Putamen (tissue), 1 donor: ENCODE measurements at regions not wholly inside any gene's neighbourhood (a gene's known extent, or its start where the extent isn't known, plus 50 kb on each side); places are given as distances from the start of the nearest gene placed in this dataset.

Experiments
- DNase-seq: peaks from one replicate; pipeline ENCODE4 v3.0.0-alpha.2; 2016; ENCODE audit warnings: low spot score

DNA sequence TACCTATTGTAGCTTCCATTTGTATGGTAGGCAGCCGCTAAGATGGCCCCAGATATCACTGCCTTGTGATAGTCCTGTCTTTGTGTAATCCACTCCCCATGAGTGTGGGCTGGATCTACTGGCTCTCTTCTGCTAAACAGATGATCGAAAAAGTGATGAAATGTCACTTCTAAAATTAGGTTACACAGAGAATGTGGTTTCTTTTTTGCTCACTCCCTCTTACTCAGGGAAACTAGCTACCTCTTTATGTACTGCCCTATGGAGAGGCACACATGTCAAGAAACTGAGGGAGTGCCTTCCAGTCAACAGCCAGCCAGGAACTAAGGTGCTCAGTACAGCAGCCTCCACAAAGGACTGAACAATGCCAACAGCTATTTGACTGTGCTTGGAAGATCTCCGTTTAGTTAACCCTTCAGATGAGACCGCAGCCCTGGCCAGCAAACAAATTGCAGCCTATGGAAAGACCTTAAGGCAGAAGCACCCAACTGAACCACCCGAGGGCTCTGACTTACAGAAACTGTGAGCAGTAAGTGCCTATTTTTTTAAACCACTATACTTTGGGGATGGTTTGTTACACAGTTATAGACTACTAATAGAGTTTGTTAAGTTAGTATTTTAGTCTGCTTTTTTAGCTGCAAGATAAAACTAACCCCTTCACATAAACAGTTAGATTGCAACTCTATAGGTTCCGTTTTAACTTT lies 113.2 kb upstream of the MAF start:
- no peak for DNase-seq

DNA sequence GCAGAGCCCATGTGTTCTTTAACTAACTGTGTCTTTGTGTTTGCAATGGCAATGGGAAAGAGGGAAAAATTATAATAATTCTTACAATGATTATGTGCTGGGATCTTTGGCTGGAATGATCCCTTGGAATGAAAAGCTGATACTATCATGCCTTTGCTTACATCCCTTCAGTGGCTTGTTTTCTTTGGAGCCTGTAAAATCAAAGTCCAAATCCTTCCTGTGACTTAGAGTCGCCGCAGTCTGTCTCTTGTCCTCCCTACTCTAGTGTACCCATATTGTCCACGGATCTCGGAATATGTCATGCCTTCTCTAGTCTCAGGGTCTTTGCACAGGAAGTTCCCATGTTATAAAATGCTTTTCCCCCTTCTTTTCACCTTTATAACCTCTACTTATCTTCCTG lies 111.7 kb upstream of the MAF start:
- DNase-seq: no peak

DNA sequence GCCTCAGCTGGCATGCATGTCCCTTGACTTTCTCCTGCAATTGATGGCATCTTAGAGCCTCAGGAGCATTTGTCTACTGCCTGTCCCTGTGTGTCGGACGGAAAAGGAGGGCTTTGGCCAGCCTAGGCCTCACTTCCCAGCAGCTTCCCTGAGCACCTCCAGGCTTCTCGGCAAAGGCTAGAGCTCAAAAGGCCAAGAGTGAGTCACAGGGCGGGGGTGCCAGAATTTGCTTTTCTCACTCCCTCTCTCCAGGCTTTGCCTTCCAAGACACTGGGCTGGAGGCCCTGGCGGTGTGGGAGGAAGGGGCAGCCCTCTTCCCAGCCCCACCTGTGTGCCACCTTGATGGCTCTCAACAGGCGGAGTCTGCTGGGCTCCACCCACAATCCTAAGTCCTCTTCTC lies 107.3 kb upstream of the MAF start:
- no peak for DNase-seq

DNA sequence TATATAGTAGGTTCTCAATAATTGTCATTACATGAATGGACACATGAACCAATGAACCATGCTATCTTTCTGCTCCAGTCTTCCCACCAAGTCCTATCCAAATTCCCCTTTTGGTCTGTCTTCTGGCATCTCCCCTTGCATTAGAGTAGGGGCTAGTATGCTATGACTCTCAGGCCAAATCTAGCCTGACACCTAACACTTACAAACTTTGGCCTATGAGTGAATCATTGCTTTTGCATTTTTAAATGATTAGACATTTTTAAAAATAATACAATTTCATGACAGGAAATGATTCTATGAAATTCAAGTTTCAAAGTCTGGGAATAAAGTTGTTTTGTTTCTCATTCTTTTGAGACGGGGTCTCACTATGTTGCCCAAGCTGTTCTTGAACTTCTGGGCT lies 102.5 kb upstream of the MAF start:
- DNase-seq: no peak

DNA sequence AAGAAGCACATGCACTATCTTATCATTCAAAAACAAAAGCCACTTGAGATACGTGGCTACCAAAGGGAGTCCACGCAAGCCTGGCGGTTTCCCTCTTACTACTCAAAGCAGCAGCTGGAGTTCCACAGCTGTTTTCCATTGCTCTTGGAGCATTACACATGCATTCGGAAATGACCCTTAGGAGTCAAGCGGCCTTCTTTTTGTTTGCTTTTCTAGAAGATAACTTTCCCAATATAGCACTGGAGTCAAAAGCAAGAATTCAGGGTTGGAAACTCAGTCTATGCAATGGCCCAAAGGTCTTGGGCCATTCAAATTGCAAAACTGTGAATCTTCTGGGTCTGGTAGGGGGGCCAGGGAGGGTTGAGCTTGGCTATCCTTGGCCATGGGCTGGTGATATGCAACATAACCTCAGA lies 97.8 kb upstream of the MAF start:
- DNase-seq: peak; percentile 18

DNA sequence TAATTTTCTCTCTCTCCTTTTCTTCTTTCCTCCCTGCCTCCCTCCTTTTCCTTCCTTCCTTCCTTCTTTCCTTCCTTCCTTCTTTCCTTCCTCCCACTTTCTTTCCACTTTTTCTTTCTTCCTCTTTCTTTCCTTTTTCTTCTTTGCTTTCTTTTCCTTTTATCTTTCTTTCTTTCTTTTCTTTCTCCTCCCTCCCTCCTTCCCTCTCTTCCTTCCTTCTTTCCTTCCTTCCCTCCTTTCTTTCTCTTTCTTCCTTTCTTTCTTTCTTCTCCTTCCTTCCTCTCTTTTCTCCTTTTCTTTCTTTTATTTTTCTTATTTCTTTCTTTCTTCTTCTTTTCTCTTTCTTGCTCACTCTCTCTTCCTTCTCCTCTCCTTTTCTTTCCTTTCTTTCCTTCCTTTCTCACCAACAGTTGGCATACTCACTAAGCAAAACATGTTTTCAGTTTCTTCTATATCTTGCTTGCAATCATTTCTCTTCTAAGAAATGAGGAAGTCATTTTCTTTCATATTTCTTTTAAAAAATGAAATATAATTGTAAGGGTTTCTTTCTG lies 97.1 kb upstream of the MAF start:
- DNase-seq: no peak

DNA sequence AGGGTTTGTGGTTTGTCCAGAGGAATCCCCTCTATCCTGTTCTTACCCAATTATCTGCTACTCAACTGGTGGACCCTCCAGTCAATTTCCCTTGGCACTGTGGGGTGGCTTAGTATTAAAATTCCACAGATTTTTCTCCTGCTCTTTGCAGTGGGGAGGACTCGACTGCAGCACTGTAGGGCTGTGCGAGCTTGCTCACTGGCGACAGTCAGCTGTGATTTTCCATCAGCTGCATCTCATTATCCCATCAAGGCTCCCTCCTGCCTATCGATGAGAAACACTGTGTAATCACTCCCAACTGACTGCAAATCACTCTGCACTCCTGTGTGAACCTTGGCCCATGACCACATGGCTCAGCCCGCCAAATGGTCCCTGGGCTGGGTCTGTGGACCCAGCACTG lies 90.5 kb upstream of the MAF start:
- no peak for DNase-seq

DNA sequence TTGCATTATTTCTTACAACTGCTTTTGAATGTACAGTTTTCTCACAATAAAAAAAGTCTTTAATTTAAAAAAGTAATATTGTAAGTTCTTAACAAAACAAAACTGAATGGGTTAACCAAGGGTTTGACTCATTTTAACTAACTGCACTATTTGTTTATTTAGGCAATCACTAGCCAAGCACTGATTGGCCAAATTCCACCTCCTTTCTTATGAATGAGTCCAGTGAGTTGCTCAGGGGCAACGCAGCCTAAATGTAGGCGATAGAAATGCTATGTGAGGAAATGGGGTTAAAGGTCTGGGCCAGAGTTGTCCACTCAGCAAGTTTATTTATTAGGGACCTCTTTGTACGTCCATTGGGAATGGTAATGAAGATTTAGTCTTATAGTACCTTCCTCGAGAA lies 89.6 kb upstream of the MAF start:
- DNase-seq: no peak

DNA sequence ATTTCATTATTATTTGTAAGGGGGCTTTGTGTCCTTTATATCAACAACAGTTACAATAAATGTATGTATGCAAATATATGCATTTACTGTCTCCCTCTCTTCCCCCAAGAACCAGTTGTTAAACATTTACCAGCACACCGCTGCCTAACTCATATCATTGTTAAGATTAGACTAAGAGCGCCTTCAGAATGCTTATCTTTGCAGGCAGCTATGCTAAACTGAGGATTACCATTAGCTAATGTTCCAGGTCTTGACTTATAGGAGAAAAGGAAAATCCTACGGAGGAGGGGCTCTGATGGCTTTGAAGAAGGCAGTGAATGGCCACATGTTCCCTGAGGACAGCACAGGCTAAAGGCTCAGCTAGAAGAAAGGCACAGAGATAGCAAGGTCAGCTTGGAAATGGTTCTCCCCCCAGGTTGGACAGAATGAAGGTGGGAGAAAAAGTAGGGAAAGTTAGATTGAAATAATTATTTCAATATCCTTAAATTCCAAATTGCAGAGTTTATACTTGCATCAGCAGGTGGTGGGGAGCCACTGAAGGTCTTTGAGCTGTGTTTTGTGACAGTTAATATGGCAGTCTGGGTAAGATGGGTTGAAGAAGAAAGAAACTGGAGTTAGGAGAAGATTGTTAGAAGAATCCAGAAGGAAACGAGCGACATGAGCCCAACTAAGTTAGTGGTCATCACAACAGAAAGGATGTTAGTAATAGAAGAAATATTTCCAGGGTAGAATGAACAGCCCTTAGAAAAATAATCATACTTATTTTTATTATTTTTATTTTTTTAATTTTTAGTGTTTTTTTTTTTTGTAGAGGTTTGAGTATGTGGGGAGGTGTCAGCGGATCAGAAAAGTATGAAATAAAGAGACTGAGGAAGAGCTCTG lies 87.0 kb upstream of the MAF start:
- no peak for DNase-seq

DNA sequence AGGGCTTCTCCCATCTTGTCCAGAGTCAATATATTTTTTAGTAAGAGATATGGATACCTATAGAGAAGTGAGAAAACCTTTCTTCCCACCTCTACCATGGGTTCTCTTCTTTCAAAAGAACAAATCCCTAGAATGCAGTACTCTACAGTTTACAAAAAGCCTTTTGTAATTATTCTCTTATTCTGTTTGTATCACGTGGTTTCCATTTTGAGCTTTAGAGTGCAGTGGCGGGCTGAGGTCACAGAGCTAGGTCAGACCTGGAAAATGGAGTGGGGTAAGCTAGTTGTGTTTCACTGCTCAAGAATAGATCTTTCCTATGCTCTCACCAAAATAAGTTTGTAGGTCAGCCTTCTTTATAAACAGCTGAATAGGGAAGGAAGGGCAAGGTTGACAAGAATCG lies 85.3 kb upstream of the MAF start:
- no peak for DNase-seq

DNA sequence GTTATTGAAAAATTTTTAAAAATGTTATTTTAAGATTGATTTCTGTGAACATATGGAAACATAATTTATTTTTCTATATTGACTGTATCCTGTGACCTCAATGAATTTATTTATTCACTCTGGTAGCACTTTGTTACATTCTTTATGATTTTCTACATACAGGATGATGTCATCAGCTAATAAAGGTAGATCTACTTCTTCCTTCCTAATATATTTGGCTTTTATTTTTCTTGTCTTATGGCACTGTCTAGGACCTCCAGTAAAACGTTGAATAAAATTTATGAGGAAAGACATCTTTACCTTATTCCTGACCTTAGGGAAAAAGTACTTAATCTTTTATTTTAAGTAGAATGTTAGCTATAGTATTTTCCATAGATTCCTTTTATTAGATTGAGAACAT lies 78.8 kb upstream of the MAF start:
- DNase-seq: no peak

DNA sequence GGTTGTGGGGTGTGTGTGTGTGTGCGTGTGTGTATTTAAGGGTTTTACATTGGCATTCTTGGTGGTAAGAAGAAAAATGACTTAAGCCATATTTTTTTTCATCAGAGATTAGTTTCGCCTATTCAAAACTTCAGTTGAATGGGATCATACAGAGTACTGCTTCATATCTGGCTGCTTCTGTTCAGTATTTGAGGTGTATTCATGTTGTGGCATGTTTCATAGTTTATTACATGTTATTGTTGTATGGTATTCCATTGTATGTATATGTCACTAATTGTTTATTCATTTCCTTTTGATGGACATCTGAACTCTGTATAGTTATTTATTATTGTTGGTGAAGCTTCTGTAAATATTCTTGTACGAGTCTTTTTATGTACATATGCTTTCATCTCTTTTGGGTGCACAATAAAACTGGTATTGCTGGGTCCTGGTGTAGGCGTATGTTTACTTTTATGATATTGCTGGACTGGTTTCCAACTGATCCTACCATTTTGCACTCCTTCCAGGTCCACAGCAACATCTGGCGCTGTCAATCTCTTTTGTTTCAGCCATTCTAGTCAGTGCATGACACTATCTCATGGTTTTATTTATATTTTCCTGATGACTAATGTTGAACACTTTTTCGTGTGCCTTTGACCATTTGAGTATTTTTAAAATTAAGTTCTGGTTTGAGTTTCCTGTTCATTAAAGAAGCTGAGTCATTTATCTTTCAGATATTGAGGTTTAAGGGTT lies 77.4 kb upstream of the MAF start:
- DNase-seq: no peak

DNA sequence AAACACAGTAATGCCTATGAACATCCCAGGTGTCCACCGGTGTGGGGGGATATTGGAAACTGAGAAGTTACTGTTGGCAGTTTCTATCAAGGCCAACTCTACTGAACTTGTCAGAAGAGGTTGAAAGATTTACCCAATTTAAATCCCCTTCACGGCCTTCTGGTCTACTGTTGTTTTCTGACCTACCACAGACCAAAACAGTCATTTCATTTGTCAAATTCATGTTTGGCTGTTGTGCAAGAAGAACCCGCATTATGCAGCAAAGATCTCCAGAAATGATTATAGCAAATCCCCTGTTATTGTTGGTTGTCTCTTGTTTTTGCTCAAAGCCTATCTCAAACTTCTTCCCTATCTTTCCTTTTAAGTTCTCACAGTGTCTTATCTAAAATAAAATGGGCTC lies 73.1 kb upstream of the MAF start:
- no peak for DNase-seq

DNA sequence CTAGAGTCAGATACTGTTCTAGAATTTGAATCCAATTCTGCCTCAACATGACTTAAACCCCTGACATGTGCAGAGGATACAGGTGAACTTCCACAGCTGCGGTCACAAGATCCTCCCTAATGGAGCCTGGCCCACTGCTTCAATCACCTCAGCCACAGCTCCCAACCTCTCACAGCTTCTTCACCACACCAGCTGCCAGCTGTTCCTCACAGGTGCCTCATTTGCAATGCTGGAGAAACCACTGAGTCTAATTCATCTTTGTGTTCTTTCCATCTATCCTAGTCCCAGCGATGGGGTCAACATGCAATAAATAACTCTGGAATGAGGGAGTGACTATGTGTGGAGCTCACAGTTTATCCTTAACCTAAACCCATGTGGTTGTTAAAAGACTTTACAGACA lies 72.0 kb upstream of the MAF start:
- no peak for DNase-seq

DNA sequence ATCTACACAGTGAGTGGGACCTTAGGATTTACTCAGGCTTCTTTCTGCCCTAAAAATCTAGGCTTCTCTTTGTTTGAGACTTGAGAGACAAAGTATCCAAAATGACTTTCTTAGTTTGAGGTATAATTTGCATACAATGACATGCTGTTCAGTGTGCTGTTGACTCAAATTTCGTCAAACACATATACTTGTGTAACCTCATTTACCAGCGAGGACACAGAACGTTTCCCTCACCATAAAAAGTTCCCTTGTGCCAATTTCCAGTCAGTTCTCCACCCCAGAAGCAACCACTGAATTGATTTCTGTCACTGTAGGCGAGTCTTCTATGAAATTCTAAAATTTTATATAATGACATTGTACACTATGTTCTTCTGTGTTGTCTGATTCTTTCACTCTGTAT lies 68.0 kb upstream of the MAF start:
- DNase-seq: no peak

DNA sequence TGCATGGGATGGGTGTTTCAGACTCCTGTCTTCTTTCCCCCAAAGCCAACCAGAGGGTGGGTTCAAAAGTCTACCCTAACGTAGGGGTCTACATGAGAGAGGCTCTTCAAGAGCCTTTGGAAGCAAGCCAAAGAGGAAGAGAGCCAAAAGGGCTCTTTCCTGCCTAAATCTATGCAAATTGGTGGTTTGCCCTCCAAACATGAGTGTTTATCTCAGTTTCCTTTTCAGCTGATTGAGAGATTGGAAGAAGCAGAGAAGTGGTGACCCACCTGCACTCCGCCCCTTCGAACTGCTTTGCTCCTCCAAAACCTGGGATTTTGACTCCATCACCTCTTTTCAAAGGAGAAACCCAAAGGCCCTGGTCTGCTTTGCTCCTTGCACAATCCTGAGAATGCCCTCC lies 65.4 kb upstream of the MAF start:
- DNase-seq: no peak

DNA sequence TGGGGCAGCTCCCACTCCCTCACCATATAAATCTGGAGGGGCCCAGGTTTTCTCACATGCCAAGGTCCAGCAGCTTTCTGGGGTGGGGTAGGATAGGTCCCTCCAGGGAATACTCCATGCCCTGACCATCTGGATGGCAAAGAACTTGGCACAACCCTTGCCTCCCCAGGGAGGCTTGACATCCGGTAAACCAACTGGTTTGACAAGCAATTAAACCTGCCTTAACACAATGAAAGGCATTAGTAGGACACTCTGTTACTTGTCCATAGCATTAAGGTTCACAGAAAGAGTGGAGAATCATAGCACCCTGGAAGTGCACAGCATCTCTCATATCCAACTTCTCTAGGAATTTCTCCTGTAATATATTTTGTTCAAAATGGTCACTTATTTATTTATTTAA lies 63.9 kb upstream of the MAF start:
- DNase-seq: no peak

DNA sequence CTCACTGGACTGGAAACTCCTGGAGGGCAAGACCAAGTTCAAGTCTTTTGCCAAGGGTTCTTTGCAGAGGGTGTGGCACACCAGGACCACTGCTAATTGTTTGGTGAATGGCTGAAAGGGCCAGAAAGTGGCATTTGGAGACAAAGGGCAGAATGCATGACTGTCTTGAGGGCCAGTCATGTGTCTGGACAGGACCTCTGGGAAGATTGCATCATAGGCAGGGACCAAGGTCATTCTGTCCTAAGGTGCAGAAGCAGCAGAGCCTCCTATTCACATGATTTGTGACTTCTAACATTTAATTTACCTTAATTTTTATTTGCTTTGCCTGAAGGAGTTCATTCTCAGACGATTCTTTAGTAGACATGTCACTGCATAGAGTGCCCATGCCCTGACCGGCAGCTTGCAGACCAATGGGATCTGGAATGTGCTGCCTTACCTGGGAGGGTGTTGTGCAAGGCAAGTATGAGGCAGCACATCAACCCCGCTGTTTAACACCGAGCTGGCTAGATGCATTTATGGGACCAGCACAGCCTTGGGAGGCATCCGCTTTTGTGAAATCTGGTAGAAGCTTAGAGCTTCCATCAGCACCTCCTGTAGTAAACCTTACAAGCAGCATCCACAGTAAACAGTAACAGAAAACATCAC lies 62.3 kb upstream of the MAF start:
- DNase-seq: no peak

DNA sequence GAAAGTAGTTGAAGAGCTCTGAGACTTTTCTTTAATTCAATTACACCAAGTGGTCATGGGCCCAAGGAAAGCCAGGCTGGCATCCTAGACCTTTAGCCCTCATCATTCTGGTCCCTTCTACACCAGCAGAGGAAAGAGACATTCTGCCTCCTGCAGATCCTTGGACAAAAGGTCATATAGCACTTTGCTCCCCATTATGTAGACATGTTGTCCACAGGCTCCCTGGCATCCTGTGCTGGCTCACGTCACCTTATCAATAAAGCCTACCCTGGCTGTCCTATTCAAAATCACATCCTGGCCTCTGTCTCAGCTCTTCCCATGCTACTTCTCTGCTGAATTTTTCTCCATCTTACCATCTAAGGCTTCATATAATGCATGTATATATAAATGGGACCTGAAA lies 61.6 kb upstream of the MAF start:
- DNase-seq: no peak

DNA sequence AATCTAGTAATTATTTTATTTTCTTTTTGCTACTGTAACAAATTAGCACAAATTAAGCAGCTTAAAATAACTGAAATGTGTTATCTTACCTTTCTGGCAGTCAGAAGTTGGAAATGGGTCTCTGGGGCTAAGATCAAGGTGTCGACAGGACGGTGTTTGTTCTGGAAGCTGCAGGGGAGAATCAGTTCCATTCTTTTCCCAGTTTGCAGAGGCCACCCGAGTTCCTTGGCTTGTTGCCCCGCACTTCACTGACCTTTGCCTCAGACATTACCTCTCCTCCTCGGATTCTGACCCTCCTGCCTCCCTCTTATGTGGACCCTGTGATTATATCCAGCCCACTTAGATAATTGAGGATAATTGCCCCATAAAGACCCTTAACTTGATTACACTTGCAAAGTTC lies 61.0 kb upstream of the MAF start:
- DNase-seq: no peak

DNA sequence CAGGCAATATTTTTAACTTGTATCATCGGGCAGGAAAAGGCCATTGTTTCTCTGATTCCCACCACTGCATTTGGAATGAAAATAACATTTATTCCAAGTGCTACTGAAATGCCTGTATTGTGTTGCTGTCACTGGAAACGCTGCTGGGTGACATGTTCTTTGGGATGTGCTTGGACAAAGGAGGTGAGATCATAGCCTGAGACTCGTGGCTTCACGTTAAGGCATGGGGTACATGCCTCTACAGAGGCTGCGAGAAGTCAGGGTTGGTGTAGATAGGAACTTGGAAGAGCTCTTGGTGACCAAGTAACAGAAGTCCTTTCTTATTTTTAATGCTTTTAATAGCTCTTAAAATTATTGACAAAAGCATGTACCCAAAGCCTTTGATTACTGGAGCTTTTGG lies 58.8 kb upstream of the MAF start:
- DNase-seq: no peak

DNA sequence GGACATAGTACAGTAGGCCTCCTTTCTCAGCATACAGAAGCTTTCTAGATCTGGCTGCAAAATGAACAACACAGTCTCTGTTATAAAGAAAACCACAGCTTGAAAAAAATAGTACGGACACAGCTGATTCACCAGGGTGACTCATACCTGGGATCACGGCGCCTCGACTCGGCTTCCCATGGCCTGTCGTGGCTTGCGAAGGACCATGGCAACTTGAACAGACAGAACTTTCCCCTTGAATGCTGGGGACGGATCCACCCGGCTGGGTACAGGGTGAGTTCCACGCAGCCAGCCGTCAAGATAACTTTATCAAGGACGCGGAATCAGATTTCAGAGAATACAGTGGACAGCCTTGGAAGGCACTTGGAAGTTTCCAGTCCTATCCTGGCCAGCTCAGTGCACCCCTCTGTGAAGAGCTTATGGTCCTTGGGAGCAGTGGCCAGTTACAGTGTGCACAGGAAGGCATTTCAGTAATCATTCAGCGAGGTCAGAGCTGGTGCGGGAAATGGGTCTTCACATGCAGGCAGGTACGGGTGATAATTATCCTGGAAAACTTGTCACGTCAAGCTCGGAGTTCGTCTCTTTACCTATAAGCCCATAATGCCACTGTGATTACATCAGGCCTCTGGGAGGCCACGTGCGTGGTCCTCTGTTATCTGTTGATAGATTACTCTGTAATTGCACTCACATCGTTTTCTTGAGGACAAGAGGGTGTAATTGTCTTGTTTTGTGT lies 57.9 kb upstream of the MAF start:
- no peak for DNase-seq
